ENCODE measurements at regions not wholly inside any gene's neighbourhood (a gene's known extent, or its start where the extent isn't known, plus 50 kb on each side); places are given as distances from the start of the nearest gene placed in this dataset.

- no peak for DNase-seq
- H3K27ac Mint-ChIP-seq = no peak overlapping the region
- no peak for TF ChIP-seq CTCF (IDR thresholded peaks at IDR 0.05)
- no peak overlapping the region for H3K4me3 Mint-ChIP-seq
- H3K9me3 Mint-ChIP-seq = peaks cover 9% of the 10 kb centered on the region
- H3K4me1 Mint-ChIP-seq = peaks cover 8% of the 10 kb centered on the region
- H3K36me3 Mint-ChIP-seq (ENCODE audit: low read depth) = no peaks in the 10 kb centered on the region
- no peaks in the 10 kb centered on the region for H3K27me3 Mint-ChIP-seq (ENCODE audit: low read depth, poor library complexity)
Observed at GRCh38 chrX:66902081-66902480, 263.2 kb upstream of the EDA2R start.

GRCh38 chrX:66900886-66901285 is 262.0 kb upstream of the EDA2R start:
- no peaks in the 10 kb centered on the region for H3K27me3 Mint-ChIP-seq (ENCODE audit: low read depth, poor library complexity)
- no peak overlapping the region for H3K4me3 Mint-ChIP-seq
- no peak for DNase-seq
- no peak overlapping the region for H3K27ac Mint-ChIP-seq
- no peak for TF ChIP-seq CTCF (IDR thresholded peaks at IDR 0.05)
- H3K36me3 Mint-ChIP-seq (ENCODE audit: low read depth) = no peaks in the 10 kb centered on the region
- H3K4me1 Mint-ChIP-seq = peaks cover 8% of the 10 kb centered on the region
- peaks cover 11% of the 10 kb centered on the region for H3K9me3 Mint-ChIP-seq

GRCh38 chrX:66892004-66892403 is 253.1 kb upstream of the EDA2R start:
- Mint-ChIP-seq H3K4me1 (no peaks in the 10 kb centered on the region), H3K36me3 (ENCODE audit: low read depth) (no peaks in the 10 kb centered on the region), H3K4me3 (no peak overlapping the region), H3K27ac (no peak overlapping the region), H3K9me3 (peaks cover 25% of the 10 kb centered on the region), H3K27me3 (ENCODE audit: low read depth, poor library complexity) (peaks cover 3% of the 10 kb centered on the region)
- DNase-seq = no peak
- TF ChIP-seq CTCF (IDR thresholded peaks at IDR 0.05) = no peak

GRCh38 chrX:66889418-66889817 is 250.5 kb upstream of the EDA2R start:
- peaks cover 3% of the 10 kb centered on the region for H3K27me3 Mint-ChIP-seq (ENCODE audit: low read depth, poor library complexity)
- DNase-seq = no peak
- no peak for TF ChIP-seq CTCF (IDR thresholded peaks at IDR 0.05)
- H3K4me1 Mint-ChIP-seq = no peaks in the 10 kb centered on the region
- no peak overlapping the region for H3K4me3 Mint-ChIP-seq
- H3K9me3 Mint-ChIP-seq = peaks cover 19% of the 10 kb centered on the region
- H3K27ac Mint-ChIP-seq = no peak overlapping the region
- H3K36me3 Mint-ChIP-seq (ENCODE audit: low read depth) = no peaks in the 10 kb centered on the region

GRCh38 chrX:66882101-66882500 is 243.2 kb upstream of the EDA2R start:
- Mint-ChIP-seq H3K27ac (no peak overlapping the region), H3K36me3 (ENCODE audit: low read depth) (no peaks in the 10 kb centered on the region), H3K4me3 (no peak overlapping the region), H3K9me3 (peaks cover 13% of the 10 kb centered on the region), H3K27me3 (ENCODE audit: low read depth, poor library complexity) (peaks cover 3% of the 10 kb centered on the region), H3K4me1 (peaks cover 4% of the 10 kb centered on the region)
- DNase-seq = no peak
- no peak for TF ChIP-seq CTCF (IDR thresholded peaks at IDR 0.05)

GRCh38 chrX:66876776-66877175 is 237.9 kb upstream of the EDA2R start:
- no peak overlapping the region for H3K4me3 Mint-ChIP-seq
- no peaks in the 10 kb centered on the region for H3K4me1 Mint-ChIP-seq
- no peak overlapping the region for H3K27ac Mint-ChIP-seq
- TF ChIP-seq CTCF (IDR thresholded peaks at IDR 0.05) = no peak
- H3K9me3 Mint-ChIP-seq = peaks cover 14% of the 10 kb centered on the region
- no peak for DNase-seq
- H3K27me3 Mint-ChIP-seq (ENCODE audit: low read depth, poor library complexity) = no peaks in the 10 kb centered on the region
- no peaks in the 10 kb centered on the region for H3K36me3 Mint-ChIP-seq (ENCODE audit: low read depth)
